OCI-LY3 (cell line): ENCODE measurements at regions not wholly inside any gene's neighbourhood (a gene's known extent, or its start where the extent isn't known, plus 50 kb on each side); places are given as distances from the start of the nearest gene placed in this dataset.
"Not testable (repeated sequence)": the region's sequence is repeated elsewhere in the genome, so short reads cannot be mapped to it uniquely, and the experiment has no call there.

Source experiments
- H2AFZ ChIP-seq: fragments of 200-600, 300-600 bp; shearing (Covaris generic); 2 replicates; pipeline ENCODE4 v1.6.0; 2014; ENCODE audit warnings: antibody characterized with exemption, low read depth, low read length
- H3K27ac ChIP-seq: fragments of 200-600, 300-600 bp; sonication (generic); 2 replicates; pipeline ENCODE4 v1.5.1; 2014; ENCODE audit warnings: mild to moderate bottlenecking, low read length, moderate library complexity, mixed read lengths
- H3K27me3 ChIP-seq: fragments of 200-600, 300-600 bp; sonication (generic); 2 replicates; pipeline ENCODE4 v1.6.1; 2014; ENCODE audit warnings: low read depth, low read length, mixed read lengths
- H3K36me3 ChIP-seq: fragments of 200-600, 300-600 bp; sonication (generic); replicated peaks from 2 replicates; pipeline ENCODE3; 2014; ENCODE audit warnings: low read depth, low read length, mixed read lengths
- H3K4me1 ChIP-seq: fragments of 300-600, 200-600 bp; sonication (generic); 2 replicates; pipeline ENCODE4 v1.6.1; 2014; ENCODE audit warnings: low read length, mixed read lengths
- H3K4me2 ChIP-seq: fragments of 200-600, 300-600 bp; sonication (generic); 2 replicates; pipeline ENCODE4 v1.6.1; 2014; ENCODE audit warnings: low read length, mixed read lengths
- H3K4me3 ChIP-seq: fragments of 300-600, 200-600 bp; sonication (generic); 2 replicates; pipeline ENCODE4 v1.5.1; 2014; ENCODE audit warnings: antibody characterized with exemption, mild to moderate bottlenecking, low read length, moderate library complexity
- H3K79me2 ChIP-seq: fragments of 300-600, 200-600 bp; shearing (Covaris generic); 2 replicates; pipeline ENCODE4 v1.6.1; 2014; ENCODE audit warnings: mild to moderate bottlenecking, low read length, mixed read lengths
- H3K9ac ChIP-seq: fragments of 300-600, 200-600 bp; shearing (Covaris generic); 2 replicates; pipeline ENCODE4 v1.6.0; 2014; ENCODE audit warnings: mild to moderate bottlenecking, low read length, moderate library complexity
- H3K9me3 ChIP-seq: fragments of 200-600, 300-600 bp; shearing (Covaris generic); 2 replicates; pipeline ENCODE4 v1.6.1; 2014; ENCODE audit warnings: low read length, mixed read lengths; ENCODE audit not compliant: insufficient read depth
- H4K20me1 ChIP-seq: fragments of 200-600, 300-600 bp; sonication (generic); 2 replicates; pipeline ENCODE4 v1.6.1; 2016; ENCODE audit warnings: low read length, mixed read lengths; ENCODE audit not compliant: insufficient read depth
- EZH2phosphoT487 ChIP-seq: fragments of 200-600 bp; shearing (Covaris generic); IDR thresholded peaks from 2 replicates; pipeline ENCODE4 v1.6.1; 2018; ENCODE audit warnings: antibody characterized with exemption, mixed run types, low read depth
- TF ChIP-seq, protein P1 (sequence below): fragments of 200-600, 300-600 bp; sonication (generic); IDR thresholded peaks from 2 replicates; pipeline ENCODE4 v1.5.1; 2014; ENCODE audit warnings: antibody characterized with exemption, low read length, low read depth

DNA sequence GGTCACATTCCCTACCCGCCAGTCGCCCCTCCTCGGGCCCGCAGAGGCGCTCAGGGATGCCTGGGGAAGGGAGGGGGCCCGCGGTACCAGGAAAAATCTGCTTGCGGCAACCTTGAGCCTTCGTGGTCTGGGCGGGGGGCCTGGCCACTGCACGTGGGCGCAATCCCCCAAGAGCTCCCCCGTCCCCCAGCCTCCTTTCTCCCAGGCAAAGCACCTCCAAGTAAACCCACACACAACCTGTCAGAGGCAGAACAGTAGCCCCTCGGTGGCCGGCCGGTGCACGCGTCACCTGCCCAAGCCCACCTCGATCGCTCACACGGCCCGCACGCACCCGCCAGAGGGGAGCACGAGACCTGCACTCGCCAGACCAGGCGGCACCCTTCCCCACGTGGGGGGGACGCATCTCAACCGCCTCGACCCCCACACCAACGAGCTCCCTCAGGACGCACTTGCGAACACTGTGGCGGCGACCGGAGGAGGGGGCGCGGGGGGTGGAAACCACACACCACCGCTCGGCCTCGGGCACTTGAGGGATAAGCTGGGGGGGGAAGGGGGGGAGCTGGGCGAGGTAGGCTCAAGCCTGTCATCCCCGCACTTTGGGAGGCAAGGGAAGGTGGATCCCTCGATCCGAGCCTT lies 1955.7 kb upstream of the DEFB115 start:
- no peaks in the 10 kb centered on the region for H3K4me1 ChIP-seq

DNA sequence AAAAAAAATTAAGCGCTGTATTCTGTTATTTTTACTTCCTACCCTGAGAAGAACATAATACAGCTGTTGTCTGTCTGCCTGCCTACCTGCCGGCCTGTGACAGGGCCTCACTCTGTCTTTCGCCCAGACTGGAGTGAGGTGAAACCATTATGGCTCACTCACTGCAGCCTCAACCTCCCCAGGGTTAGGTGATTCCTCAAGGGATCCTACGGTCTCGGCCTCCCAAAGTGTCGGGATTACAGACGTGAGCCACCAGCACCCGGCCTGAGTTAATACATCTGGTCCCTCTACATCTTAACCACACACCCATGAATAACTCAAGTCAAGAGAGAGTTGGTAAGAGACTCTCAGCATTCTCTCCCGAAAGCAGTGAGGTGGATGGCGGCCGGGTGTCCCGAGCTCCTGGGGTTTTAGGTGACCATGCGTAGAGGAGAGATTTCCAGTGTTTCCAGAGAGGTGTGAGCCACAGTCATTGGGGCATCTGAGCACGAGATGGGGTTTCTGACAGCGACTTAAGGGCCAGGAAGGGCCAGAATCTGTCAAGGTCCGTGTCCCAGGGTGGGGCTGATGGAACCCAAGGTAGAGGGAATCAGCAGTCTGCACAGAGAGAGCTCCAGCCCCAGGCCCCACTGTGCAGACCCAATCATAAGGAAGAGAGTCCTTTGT lies 1954.4 kb upstream of the DEFB115 start:
- no peak overlapping the region for H3K4me3 ChIP-seq
- H3K4me1 ChIP-seq, result no peaks in the 10 kb centered on the region
- no peaks in the 10 kb centered on the region for H3K36me3 ChIP-seq
- no peaks in the 10 kb centered on the region for H3K79me2 ChIP-seq
- no peak for TF ChIP-seq EZH2phosphoT487
- TF ChIP-seq, protein P1, sequence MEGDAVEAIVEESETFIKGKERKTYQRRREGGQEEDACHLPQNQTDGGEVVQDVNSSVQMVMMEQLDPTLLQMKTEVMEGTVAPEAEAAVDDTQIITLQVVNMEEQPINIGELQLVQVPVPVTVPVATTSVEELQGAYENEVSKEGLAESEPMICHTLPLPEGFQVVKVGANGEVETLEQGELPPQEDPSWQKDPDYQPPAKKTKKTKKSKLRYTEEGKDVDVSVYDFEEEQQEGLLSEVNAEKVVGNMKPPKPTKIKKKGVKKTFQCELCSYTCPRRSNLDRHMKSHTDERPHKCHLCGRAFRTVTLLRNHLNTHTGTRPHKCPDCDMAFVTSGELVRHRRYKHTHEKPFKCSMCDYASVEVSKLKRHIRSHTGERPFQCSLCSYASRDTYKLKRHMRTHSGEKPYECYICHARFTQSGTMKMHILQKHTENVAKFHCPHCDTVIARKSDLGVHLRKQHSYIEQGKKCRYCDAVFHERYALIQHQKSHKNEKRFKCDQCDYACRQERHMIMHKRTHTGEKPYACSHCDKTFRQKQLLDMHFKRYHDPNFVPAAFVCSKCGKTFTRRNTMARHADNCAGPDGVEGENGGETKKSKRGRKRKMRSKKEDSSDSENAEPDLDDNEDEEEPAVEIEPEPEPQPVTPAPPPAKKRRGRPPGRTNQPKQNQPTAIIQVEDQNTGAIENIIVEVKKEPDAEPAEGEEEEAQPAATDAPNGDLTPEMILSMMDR, result no peak
- no peak overlapping the region for H3K27ac ChIP-seq
- H3K9me3 ChIP-seq, result peaks cover 3% of the 10 kb centered on the region; the same call in 1 of the 2 replicates
- H3K9ac ChIP-seq, result no peak overlapping the region
- no peaks in the 10 kb centered on the region for H4K20me1 ChIP-seq
- no peak overlapping the region for H2AFZ ChIP-seq
- no peaks in the 10 kb centered on the region for H3K27me3 ChIP-seq
- H3K4me2 ChIP-seq, result no peak overlapping the region

More for the DNA sequence above, 1955.7 kb upstream of the DEFB115 start:
- TF ChIP-seq, protein P1, result no peak
- no peak for TF ChIP-seq EZH2phosphoT487
- no peaks in the 10 kb centered on the region for H3K36me3 ChIP-seq
- peaks cover 8% of the 10 kb centered on the region; the same call in 1 of the 2 replicates for H3K9me3 ChIP-seq
- no peaks in the 10 kb centered on the region for H4K20me1 ChIP-seq
- H3K4me2 ChIP-seq, result no peak overlapping the region
- no peak overlapping the region for H3K27ac ChIP-seq
- no peaks in the 10 kb centered on the region for H3K27me3 ChIP-seq
- H3K4me3 ChIP-seq, result no peak overlapping the region
- H3K79me2 ChIP-seq, result no peaks in the 10 kb centered on the region
- no peak overlapping the region for H2AFZ ChIP-seq
- no peak overlapping the region for H3K9ac ChIP-seq

DNA sequence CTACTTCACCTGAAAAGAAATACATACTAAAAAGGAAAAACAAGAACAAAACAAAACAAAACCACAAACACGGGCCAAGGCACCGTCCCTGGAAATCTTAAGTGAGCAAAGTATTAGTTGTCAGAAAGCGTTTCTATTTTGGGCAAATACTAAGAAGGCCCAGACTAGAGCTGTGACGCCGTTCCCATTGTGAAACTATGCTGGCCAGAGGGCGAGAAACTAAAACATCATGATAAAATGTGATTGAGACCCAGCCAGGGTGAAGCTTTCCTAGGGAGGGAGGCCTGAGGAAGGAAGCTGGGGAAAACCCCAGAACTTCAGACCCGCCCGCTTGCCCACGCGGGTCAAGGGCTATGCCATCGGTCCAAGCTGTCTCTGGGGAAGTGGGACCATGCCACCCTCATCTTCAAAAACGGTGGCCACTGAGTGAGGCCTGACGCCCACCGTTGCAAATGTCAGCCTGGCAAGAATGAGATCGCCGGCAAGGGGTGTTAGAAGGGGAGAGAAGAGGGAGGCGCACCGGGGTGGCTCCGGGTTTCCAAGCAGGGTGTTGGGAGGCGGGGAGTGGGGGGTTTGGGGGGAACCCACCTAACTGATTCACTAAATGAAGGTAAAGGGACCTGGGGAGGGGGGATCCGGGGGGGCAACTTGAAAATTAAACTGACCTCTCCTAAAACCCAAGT lies 1950.9 kb upstream of the DEFB115 start:
- Histone ChIP-seq H4K20me1 (no peaks in the 10 kb centered on the region), H3K4me1 (no peaks in the 10 kb centered on the region), H3K36me3 (no peaks in the 10 kb centered on the region), H3K4me3 (no peak overlapping the region), H3K27me3 (no peaks in the 10 kb centered on the region), H3K4me2 (no peak overlapping the region), H3K79me2 (no peaks in the 10 kb centered on the region), H3K9ac (no peak overlapping the region), H3K9me3 (no peaks in the 10 kb centered on the region; the same call in 1 of the 2 replicates), H3K27ac (no peak overlapping the region), H2AFZ (no peak overlapping the region)
- TF ChIP-seq, protein P1, result no peak
- no peak for TF ChIP-seq EZH2phosphoT487

DNA sequence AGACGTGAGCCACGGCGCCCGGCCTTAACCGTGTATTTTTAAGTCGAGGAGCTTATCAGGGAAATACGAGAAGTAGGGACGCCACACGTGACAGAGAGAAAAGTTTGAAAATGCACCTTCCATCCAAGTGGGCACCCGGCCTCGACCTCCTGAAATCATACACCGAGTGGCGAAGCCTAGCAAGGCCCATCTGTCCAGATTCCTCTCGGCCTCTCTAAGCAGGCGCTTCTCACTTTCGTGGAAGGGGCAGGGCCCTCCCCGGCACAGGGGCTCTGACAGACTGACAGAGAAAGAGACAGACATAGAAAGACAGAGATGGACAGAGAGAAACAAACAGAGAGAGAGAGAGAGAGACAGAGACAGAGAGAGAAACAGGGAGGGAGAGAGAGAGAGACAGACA lies 1950.0 kb upstream of the DEFB115 start:
- not testable (repeated sequence) for H3K27me3 ChIP-seq, H3K27ac ChIP-seq, H3K36me3 ChIP-seq, H3K79me2 ChIP-seq, H3K4me3 ChIP-seq, H3K4me1 ChIP-seq, H2AFZ ChIP-seq, H3K9me3 ChIP-seq, H4K20me1 ChIP-seq, H3K4me2 ChIP-seq, H3K9ac ChIP-seq

DNA sequence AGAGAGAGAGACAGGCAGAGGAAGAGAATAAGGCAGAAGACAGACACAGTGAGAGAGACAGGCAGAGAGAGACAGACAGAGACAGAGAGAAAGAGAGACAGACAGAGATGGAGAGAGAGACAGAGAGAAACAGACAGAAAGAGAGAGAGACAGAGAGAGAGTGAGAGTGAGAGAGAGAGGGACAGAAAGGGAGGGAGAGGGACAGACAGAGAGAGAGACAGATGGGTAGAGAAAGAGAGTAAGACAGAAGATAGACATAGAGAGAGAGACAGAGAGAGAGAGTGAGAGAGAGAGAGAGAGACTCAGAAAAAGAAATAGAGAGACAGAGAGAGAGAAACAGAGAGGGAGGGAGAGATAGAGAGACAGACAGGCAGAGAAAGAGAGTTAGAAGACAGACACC lies 1948.5 kb upstream of the DEFB115 start:
- not testable (repeated sequence) for H3K79me2 ChIP-seq, H3K9me3 ChIP-seq, H3K36me3 ChIP-seq, H3K4me2 ChIP-seq, H3K9ac ChIP-seq, H3K4me1 ChIP-seq, H3K4me3 ChIP-seq, H3K27ac ChIP-seq, H2AFZ ChIP-seq, H3K27me3 ChIP-seq, H4K20me1 ChIP-seq

DNA sequence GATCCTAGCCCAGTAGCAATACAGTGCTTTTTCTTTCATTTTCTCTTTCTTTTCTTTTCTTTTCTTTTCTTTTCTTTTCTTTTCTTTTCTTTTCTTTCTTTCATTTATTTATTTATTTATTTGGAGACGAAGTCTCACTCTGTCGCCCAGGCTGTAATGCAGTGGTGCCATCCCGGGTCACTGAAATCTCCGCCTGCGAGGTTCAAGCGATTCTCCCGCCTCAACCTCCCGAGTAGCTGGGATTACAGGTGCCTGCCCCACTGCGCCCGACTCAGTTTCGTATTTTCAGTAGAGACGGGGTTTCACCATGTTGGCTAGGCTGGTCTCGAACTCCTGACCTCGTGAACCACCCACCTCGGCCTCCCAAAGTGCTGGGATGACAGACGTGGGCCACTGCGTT lies 1948.0 kb upstream of the DEFB115 start:
- not testable (repeated sequence) for H3K36me3 ChIP-seq, H3K27ac ChIP-seq, H2AFZ ChIP-seq, H3K9ac ChIP-seq, H4K20me1 ChIP-seq, H3K27me3 ChIP-seq, H3K4me2 ChIP-seq, H3K4me1 ChIP-seq, H3K4me3 ChIP-seq, H3K9me3 ChIP-seq, H3K79me2 ChIP-seq

DNA sequence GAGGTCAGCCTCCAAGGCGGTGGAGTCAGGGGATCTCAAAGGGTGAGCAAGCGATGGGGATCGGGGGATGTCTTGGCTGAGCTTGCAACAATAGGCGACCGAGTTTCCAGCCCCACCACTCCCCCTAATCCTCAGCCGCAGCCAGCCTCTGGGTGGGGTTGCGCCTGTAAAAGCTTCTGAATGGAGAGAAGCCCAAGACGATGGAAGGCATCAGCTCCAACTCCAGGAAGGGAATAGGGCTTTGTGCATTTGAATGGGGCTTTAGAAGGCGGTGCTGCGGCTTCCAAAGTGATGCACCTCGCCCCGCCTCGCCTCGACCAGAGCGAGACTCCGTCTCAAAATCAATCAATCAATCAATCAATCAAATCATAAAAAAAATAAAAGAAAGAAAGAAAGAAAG lies 1946.4 kb upstream of the DEFB115 start:
- not testable (repeated sequence) for H3K36me3 ChIP-seq, H4K20me1 ChIP-seq, H3K79me2 ChIP-seq, H3K27me3 ChIP-seq, H2AFZ ChIP-seq, H3K9me3 ChIP-seq, H3K4me2 ChIP-seq, H3K4me3 ChIP-seq, H3K9ac ChIP-seq, H3K27ac ChIP-seq, H3K4me1 ChIP-seq
